ENCODE measurements at regions not wholly inside any gene's neighbourhood (a gene's known extent, or its start where the extent isn't known, plus 50 kb on each side); places are given as distances from the start of the nearest gene placed in this dataset.

- no peak for DNase-seq (ENCODE audit: extremely low read depth in 1 of 2, low read depth in 1 of 2)
Observed at GRCh38 chr3:194075088-194075615, 60.8 kb upstream of the HES1 start.

- DNase-seq (ENCODE audit: extremely low read depth in 1 of 2, low read depth in 1 of 2), result no peak
Observed at GRCh38 chr3:194075802-194076460, 60.0 kb upstream of the HES1 start.

- DNase-seq (ENCODE audit: extremely low read depth in 1 of 2, low read depth in 1 of 2), result no peak
Observed at GRCh38 chr3:194076475-194076874, 59.5 kb upstream of the HES1 start.

GRCh38 chr3:194077602-194078001, 58.3 kb upstream of the HES1 start:
- DNase-seq (ENCODE audit: extremely low read depth in 1 of 2, low read depth in 1 of 2), result no peak

- no peak for DNase-seq (ENCODE audit: extremely low read depth in 1 of 2, low read depth in 1 of 2)
Observed at GRCh38 chr3:194078045-194078821, 57.7 kb upstream of the HES1 start.

GRCh38 chr3:194079702-194080172, 56.2 kb upstream of the HES1 start:
- DNase-seq (ENCODE audit: extremely low read depth in 1 of 2, low read depth in 1 of 2), result no peak

GRCh38 chr3:194080436-194080835, 55.5 kb upstream of the HES1 start:
- no peak for DNase-seq (ENCODE audit: extremely low read depth in 1 of 2, low read depth in 1 of 2)

GRCh38 chr3:194080913-194081800, 54.8 kb upstream of the HES1 start:
- no peak for DNase-seq (ENCODE audit: extremely low read depth in 1 of 2, low read depth in 1 of 2)

GRCh38 chr3:194081826-194082225, 54.1 kb upstream of the HES1 start:
- no peak for DNase-seq (ENCODE audit: extremely low read depth in 1 of 2, low read depth in 1 of 2)

- DNase-seq (ENCODE audit: extremely low read depth in 1 of 2, low read depth in 1 of 2), result no peak
Observed at GRCh38 chr3:194082743-194083636, 53.0 kb upstream of the HES1 start.

- DNase-seq (ENCODE audit: extremely low read depth in 1 of 2, low read depth in 1 of 2), result no peak
Observed at GRCh38 chr3:194083637-194084224, 52.2 kb upstream of the HES1 start.

- no peak for DNase-seq (ENCODE audit: extremely low read depth in 1 of 2, low read depth in 1 of 2)
Observed at GRCh38 chr3:194084284-194084683, 51.7 kb upstream of the HES1 start.
